Ovary (tissue), 3 donors: ENCODE measurements at regions not wholly inside any gene's neighbourhood (a gene's known extent, or its start where the extent isn't known, plus 50 kb on each side); places are given as distances from the start of the nearest gene placed in this dataset.

Experiments used
- CTCF ChIP-seq, 3 donors: fragments of 450-650 bp in 2 of 3; fragments of 200-600 bp in 1 of 3; IDR thresholded peaks; one replicate each; pipeline versions ENCODE4 v1.5.1 to v1.8.0; 2016 to 2022; ENCODE audit warnings: antibody characterized with exemption in 3 of 3, mild to moderate bottlenecking in 1 of 3
- EP300 ChIP-seq: sonication (generic); formaldehyde crosslinking; IDR thresholded peaks from one replicate; pipeline ENCODE4 v1.6.1; 2017; ENCODE audit warnings: antibody characterized with exemption
- POLR2A ChIP-seq: fragments of 450-650 bp; IDR thresholded peaks from one replicate; pipeline ENCODE4 v1.6.1; 2017; ENCODE audit warnings: antibody characterized with exemption, mild to moderate bottlenecking, moderate library complexity
- donor health status: DM: no; HTN: no; CAD: no.

GRCh38 chr21:32888971-32889370, 117.4 kb upstream of the PAXBP1 start:
- TF ChIP-seq CTCF (IDR thresholded peaks at IDR 0.05) (no peak), POLR2A (no peak), EP300 (no peak)
